ENCODE measurements at regions not wholly inside any gene's neighbourhood (a gene's known extent, or its start where the extent isn't known, plus 50 kb on each side); places are given as distances from the start of the nearest gene placed in this dataset.
"Not testable (repeated sequence)": the region's sequence is repeated elsewhere in the genome, so short reads cannot be mapped to it uniquely, and the experiment has no call there.

DNA sequence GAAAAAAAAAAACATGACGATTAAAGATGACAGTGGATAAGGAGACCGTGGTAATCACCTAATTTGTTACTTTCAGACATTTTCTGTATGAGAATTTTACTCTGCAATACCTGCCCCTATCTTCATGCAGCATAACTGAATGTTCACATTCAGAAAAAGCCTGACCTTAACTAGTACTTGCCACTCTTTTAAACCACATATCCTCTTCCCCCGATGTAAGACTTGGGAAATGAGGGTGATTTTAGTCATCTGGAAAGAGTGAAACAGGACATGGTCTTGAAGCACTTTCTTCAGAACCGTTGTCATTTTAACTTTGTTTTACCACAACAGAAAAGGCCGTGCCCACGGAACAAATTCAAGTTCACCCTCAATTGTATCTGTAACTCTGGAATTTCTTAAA, 318.5 kb downstream of the BCL2L11 start:
- TF ChIP-seq EZH2 (IDR thresholded peaks at IDR 0.05; ENCODE audit: borderline replicate concordance, low read depth, low read length, severe bottlenecking), result not testable (repeated sequence)
- TF ChIP-seq, protein P1, sequence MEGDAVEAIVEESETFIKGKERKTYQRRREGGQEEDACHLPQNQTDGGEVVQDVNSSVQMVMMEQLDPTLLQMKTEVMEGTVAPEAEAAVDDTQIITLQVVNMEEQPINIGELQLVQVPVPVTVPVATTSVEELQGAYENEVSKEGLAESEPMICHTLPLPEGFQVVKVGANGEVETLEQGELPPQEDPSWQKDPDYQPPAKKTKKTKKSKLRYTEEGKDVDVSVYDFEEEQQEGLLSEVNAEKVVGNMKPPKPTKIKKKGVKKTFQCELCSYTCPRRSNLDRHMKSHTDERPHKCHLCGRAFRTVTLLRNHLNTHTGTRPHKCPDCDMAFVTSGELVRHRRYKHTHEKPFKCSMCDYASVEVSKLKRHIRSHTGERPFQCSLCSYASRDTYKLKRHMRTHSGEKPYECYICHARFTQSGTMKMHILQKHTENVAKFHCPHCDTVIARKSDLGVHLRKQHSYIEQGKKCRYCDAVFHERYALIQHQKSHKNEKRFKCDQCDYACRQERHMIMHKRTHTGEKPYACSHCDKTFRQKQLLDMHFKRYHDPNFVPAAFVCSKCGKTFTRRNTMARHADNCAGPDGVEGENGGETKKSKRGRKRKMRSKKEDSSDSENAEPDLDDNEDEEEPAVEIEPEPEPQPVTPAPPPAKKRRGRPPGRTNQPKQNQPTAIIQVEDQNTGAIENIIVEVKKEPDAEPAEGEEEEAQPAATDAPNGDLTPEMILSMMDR (IDR thresholded peaks at IDR 0.05; ENCODE audit: borderline replicate concordance, extremely low read depth, low read length, poor library complexity, severe bottlenecking), result not testable (repeated sequence)
